ENCODE measurements at regions not wholly inside any gene's neighbourhood (a gene's known extent, or its start where the extent isn't known, plus 50 kb on each side); places are given as distances from the start of the nearest gene placed in this dataset.

- H3K4me3 ChIP-seq = no peak overlapping the region
- intact Hi-C loops (cut with DNase I; ENCODE audit: low total_unique reads) = no loop called here
- H3K36me3 ChIP-seq = no peaks in the 10 kb centered on the region
- no peak for DNase-seq
- H3K27ac ChIP-seq = no peak overlapping the region
- no peaks in the 10 kb centered on the region for H3K4me1 ChIP-seq
- no peaks in the 10 kb centered on the region for H3K9me3 ChIP-seq
- TF ChIP-seq CTCF (IDR thresholded peaks at IDR 0.05) = no peak
- no peak for TF ChIP-seq POLR2A (IDR thresholded peaks at IDR 0.05)
- no peaks in the 10 kb centered on the region for H3K27me3 ChIP-seq
Observed at GRCh38 chr14:80003138-80003537, 208.2 kb downstream of the DIO2 start.

- no peak for DNase-seq
- Histone ChIP-seq H3K27me3 (no peaks in the 10 kb centered on the region), H3K4me3 (no peak overlapping the region), H3K9me3 (no peaks in the 10 kb centered on the region), H3K27ac (no peak overlapping the region), H3K4me1 (no peaks in the 10 kb centered on the region), H3K36me3 (no peaks in the 10 kb centered on the region)
- TF ChIP-seq POLR2A (IDR thresholded peaks at IDR 0.05) (no peak), CTCF (IDR thresholded peaks at IDR 0.05) (no peak)
- intact Hi-C loops (cut with DNase I; ENCODE audit: low total_unique reads) = no loop called here
Observed at GRCh38 chr14:79997509-79998208, 213.6 kb downstream of the DIO2 start.

GRCh38 chr14:79992407-79993198, 218.7 kb downstream of the DIO2 start:
- Histone ChIP-seq H3K27me3 (no peaks in the 10 kb centered on the region), H3K4me3 (no peak overlapping the region), H3K36me3 (no peaks in the 10 kb centered on the region), H3K4me1 (no peaks in the 10 kb centered on the region), H3K9me3 (no peaks in the 10 kb centered on the region), H3K27ac (no peak overlapping the region)
- no peak for TF ChIP-seq POLR2A (IDR thresholded peaks at IDR 0.05)
- no peak for TF ChIP-seq CTCF (IDR thresholded peaks at IDR 0.05)
- no peak for DNase-seq
- intact Hi-C loops (cut with DNase I; ENCODE audit: low total_unique reads) = no loop called here

GRCh38 chr14:79991866-79992265, 219.4 kb downstream of the DIO2 start:
- intact Hi-C loops (cut with DNase I; ENCODE audit: low total_unique reads) = no loop called here
- no peak overlapping the region for H3K27ac ChIP-seq
- no peaks in the 10 kb centered on the region for H3K27me3 ChIP-seq
- H3K36me3 ChIP-seq = no peaks in the 10 kb centered on the region
- TF ChIP-seq POLR2A (IDR thresholded peaks at IDR 0.05) = no peak
- TF ChIP-seq CTCF (IDR thresholded peaks at IDR 0.05) = no peak
- no peak for DNase-seq
- H3K4me1 ChIP-seq = no peaks in the 10 kb centered on the region
- H3K9me3 ChIP-seq = no peaks in the 10 kb centered on the region
- H3K4me3 ChIP-seq = no peak overlapping the region

DNA sequence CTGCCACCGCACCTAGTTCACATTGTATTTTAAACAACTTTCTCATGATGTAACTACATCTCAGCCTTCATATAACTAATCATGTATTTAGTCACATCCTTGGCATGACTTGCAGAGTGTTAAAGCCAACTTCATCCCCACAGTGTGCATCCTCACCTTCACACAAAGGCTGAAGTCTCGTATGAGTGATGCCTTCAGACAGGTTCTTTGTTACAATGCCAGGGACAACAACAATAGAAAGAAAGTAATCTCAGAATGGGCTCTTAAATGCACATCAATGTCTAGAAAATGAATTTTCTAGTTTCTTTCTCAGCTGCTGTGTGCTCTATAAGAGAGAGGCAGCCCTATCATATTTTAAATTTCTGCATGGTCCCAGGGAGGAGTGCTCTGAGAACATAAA, 221.3 kb downstream of the DIO2 start:
- TF ChIP-seq CTCF (IDR thresholded peaks at IDR 0.05) (no peak), POLR2A (IDR thresholded peaks at IDR 0.05) (no peak)
- no peaks in the 10 kb centered on the region for H3K27me3 ChIP-seq
- no peak overlapping the region for H3K4me3 ChIP-seq
- no peaks in the 10 kb centered on the region for H3K9me3 ChIP-seq
- no peaks in the 10 kb centered on the region for H3K4me1 ChIP-seq
- H3K27ac ChIP-seq = no peak overlapping the region
- intact Hi-C loops (cut with DNase I; ENCODE audit: low total_unique reads) = no loop called here
- DNase-seq = no peak
- H3K36me3 ChIP-seq = no peaks in the 10 kb centered on the region

Measured in uterus (tissue), 3 donors.